HFF-Myc (cell line): ENCODE measurements at regions not wholly inside any gene's neighbourhood (a gene's known extent, or its start where the extent isn't known, plus 50 kb on each side); places are given as distances from the start of the nearest gene placed in this dataset.
"Not testable (repeated sequence)": the region's sequence is repeated elsewhere in the genome, so short reads cannot be mapped to it uniquely, and the experiment has no call there.

Experiments
- DNase-seq: peaks from one replicate; pipeline ENCODE4 v3.0.0-alpha.2; 2011; ENCODE audit warnings: low read depth; ENCODE audit errors: extremely low read depth
- H3K4me3 ChIP-seq: replicated peaks from 2 replicates; pipeline ENCODE4 v1.5.1; 2011; ENCODE audit warnings: low read depth, mild to moderate bottlenecking, control low read depth, low read length
- TF ChIP-seq, protein P1 (sequence below): IDR thresholded peaks from 2 replicates; pipeline ENCODE4 v1.5.1; 2012; ENCODE audit warnings: mild to moderate bottlenecking, low read depth, low read length, control low read depth; ENCODE audit errors: missing control alignments

DNA sequence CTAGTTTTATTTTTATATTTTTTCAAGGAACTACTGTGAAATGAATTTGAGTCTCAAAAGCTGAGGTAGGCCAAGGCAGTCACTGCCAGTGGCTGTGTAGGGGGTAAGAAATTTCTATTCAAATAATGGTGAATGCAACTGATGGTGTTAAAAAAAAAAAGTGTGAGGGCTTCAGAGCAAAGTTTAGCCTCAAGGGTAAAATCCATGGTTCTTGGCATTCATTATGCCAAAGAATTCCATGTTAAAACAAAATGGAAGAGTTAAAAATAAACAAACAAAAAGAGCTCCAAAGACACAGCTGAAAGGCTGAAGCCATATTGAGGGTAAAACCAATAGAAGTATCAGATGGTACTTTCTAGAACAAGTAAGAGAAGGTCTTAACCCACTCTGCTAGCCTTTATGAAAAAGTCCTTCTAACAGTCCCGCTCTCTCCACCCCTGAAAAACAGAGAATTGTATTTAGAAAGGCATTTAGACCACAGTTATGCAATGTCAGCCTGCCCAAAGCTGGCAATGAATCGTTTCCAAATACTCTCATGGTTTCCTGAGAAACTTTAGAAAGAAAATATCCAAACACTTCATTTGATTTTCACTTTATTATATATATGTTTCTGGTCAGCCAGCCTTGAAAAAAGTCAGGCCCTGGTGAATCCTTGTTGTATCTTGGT, 158.4 kb upstream of the GMNC start:
- DNase-seq: no peak
- TF ChIP-seq, protein P1, sequence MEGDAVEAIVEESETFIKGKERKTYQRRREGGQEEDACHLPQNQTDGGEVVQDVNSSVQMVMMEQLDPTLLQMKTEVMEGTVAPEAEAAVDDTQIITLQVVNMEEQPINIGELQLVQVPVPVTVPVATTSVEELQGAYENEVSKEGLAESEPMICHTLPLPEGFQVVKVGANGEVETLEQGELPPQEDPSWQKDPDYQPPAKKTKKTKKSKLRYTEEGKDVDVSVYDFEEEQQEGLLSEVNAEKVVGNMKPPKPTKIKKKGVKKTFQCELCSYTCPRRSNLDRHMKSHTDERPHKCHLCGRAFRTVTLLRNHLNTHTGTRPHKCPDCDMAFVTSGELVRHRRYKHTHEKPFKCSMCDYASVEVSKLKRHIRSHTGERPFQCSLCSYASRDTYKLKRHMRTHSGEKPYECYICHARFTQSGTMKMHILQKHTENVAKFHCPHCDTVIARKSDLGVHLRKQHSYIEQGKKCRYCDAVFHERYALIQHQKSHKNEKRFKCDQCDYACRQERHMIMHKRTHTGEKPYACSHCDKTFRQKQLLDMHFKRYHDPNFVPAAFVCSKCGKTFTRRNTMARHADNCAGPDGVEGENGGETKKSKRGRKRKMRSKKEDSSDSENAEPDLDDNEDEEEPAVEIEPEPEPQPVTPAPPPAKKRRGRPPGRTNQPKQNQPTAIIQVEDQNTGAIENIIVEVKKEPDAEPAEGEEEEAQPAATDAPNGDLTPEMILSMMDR: no peak
- no peak overlapping the region for H3K4me3 ChIP-seq

DNA sequence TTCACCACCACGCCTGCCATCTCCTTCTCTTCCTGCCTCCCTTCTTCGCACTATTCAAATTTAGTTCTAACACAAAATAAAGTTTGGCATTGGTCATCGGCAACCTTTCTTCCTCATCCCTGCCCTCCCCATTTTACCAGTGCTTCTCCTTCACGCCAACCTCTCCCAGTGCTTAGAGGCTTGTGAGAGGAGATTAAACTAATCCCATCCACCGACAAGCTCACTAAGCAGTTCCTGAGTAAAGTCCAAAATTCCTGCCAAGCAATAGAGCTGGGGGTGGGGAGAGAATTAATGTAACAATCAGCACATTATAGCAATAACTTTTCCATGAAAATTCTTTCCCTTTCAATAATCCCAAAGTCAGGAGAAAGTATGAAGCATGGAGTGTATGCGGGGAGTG, 157.4 kb upstream of the GMNC start:
- no peak for DNase-seq
- TF ChIP-seq, protein P1: no peak
- H3K4me3 ChIP-seq: no peak overlapping the region

DNA sequence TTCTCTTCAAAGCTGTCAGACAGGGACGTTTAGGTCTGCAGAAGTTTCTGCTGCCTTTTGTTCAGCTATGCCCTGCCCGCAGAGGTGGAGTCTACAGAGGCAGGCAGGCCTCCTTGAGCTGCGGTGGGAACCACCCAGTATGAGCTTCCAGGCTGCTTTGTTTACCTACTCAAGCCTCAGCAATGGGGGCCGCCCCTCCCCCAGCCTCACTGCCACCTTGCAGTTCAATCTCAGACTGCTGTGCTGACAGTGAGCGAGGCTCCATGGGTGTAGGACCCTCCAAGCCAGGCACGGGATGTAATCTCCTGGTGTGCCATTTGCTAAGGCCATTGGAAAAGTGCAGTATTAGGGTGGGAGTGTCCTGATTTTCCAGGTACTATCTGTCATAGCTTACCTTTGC, 153.5 kb upstream of the GMNC start:
- DNase-seq, H3K4me3 ChIP-seq: not testable (repeated sequence)

DNA sequence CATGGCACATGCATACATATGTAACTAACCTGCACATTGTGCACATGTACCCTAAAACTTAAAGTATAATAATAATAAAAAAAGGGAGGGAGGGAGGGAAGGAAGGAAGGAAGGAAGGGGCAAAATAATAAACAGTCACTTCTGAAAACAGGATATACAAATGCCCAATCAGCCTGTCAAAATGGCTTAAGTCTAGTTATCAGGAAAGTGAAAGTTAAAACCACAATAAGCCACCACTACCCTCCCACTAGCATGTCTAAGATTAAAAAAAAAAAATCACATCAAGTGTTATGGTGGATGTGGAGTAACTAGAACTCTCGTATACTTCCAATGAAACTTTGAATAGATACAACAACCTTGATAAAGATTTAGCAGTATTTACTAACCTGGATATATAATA, 145.6 kb upstream of the GMNC start:
- H3K4me3 ChIP-seq: no peak overlapping the region
- TF ChIP-seq, protein P1: no peak
- DNase-seq: no peak

DNA sequence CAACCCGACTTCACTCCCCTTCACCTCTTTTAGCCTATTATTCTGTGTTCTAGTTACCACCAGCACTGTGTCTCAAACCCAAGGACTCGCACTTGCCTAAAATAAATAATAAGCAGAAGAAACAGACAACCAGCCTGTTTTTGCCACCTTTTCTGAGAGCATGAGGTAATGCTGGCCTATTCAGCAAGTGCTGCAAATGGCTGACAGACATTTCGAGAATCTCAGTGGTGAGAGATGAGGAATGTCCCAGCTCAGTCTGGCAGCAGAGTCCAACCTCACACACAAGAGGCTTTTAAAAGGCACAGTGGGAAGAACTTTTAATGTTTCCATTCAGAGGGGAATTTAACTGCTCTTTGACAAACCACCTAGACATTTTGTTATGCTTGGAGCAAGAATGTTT, 143.3 kb upstream of the GMNC start:
- DNase-seq: no peak
- no peak overlapping the region for H3K4me3 ChIP-seq
- TF ChIP-seq, protein P1: no peak

DNA sequence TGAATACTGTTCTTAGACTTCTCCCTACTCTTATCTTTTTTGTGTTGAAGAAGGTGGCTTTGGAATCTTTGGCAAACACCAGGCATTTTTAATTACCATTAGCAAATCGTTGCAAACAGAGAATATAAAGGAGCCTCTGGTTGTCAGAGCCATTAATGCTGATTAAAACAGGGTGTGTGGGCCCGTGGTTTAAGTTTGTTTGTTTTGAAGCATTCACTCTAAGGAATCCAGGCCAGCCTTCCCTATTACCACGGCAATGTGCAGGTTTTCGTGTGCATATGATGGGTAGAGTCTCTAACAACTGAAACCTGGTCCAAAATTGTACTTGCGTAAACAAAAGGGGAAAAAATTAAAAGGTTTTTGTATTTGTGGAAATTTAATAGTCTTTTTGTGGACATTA, 141.2 kb upstream of the GMNC start:
- no peak for DNase-seq
- no peak overlapping the region for H3K4me3 ChIP-seq
- TF ChIP-seq, protein P1: no peak

DNA sequence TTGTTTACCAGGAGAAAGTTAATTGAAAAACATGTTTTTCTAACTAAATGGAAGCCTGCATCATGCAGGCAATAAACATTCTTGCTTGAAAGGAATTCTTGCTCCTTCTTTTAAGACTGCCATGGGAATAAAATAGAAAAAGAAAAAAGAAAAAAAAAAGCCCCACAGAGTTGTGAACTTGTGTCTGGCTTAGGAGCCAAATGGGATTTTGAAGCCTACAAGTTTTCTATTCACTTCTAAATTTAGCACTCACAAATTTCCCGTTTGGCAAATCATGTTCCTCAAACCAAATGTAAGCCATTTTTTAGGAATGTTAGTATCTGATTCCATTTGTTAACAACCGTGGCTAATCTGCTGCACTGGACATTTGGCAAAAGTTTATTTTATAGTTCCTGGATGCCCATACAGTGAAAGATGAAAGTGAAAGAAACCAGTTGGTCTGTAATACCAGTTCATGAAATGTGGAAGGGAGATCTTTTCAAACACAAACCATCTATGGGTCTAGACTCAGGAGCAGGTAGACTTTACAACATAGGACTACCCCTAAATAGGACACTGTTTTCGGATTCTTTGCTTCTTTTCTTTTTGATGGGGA, 133.8 kb upstream of the GMNC start:
- TF ChIP-seq, protein P1: no peak
- DNase-seq: no peak
- H3K4me3 ChIP-seq: no peak overlapping the region
